ENCODE measurements at regions not wholly inside any gene's neighbourhood (a gene's known extent, or its start where the extent isn't known, plus 50 kb on each side); places are given as distances from the start of the nearest gene placed in this dataset.

DNA sequence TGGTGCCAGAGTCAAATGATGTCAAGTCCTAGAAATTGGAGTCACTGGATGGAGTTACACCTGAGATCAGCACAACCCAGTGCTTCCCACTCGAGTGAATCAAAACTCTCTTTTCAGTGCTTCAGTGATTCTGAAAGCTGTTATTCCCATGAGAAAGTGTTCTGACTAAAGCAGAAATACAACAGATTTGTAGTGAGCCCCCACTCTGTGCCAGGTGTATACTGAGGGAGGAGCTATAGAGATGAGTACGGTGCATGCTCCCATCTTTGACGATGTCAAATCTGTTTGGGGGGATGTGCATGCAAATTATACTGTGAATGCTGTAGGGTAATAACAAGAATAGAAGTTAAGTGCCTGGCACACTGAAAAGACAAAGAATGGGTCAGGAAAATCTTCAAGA is 330.2 kb downstream of the HS3ST1 start:
- TF ChIP-seq, protein P1, sequence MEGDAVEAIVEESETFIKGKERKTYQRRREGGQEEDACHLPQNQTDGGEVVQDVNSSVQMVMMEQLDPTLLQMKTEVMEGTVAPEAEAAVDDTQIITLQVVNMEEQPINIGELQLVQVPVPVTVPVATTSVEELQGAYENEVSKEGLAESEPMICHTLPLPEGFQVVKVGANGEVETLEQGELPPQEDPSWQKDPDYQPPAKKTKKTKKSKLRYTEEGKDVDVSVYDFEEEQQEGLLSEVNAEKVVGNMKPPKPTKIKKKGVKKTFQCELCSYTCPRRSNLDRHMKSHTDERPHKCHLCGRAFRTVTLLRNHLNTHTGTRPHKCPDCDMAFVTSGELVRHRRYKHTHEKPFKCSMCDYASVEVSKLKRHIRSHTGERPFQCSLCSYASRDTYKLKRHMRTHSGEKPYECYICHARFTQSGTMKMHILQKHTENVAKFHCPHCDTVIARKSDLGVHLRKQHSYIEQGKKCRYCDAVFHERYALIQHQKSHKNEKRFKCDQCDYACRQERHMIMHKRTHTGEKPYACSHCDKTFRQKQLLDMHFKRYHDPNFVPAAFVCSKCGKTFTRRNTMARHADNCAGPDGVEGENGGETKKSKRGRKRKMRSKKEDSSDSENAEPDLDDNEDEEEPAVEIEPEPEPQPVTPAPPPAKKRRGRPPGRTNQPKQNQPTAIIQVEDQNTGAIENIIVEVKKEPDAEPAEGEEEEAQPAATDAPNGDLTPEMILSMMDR (IDR thresholded peaks at IDR 0.05 in 2 of 3, conservative IDR thresholded peaks at IDR 0.05 in 1 of 3; ENCODE audit: borderline replicate concordance in 1 of 3, insufficient read depth in 1 of 3, low read depth in 2 of 3, low read length in 2 of 3): no peak
- TF ChIP-seq EZH2 (IDR thresholded peaks at IDR 0.05) (no peak), EZH2phosphoT487 (IDR thresholded peaks at IDR 0.05; ENCODE audit: borderline replicate concordance) (no peak), RAD21 (IDR thresholded peaks at IDR 0.05; ENCODE audit: low read depth) (no peak)
- TF ChIP-seq, protein P2, sequence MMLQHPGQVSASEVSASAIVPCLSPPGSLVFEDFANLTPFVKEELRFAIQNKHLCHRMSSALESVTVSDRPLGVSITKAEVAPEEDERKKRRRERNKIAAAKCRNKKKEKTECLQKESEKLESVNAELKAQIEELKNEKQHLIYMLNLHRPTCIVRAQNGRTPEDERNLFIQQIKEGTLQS (IDR thresholded peaks at IDR 0.05): no peak
- TF ChIP-seq, protein P3, sequence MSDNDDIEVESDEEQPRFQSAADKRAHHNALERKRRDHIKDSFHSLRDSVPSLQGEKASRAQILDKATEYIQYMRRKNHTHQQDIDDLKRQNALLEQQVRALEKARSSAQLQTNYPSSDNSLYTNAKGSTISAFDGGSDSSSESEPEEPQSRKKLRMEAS (IDR thresholded peaks at IDR 0.05): no peak
